GM18861 (cell line): ENCODE measurements at regions not wholly inside any gene's neighbourhood (a gene's known extent, or its start where the extent isn't known, plus 50 kb on each side); places are given as distances from the start of the nearest gene placed in this dataset.

Source experiments
- ATAC-seq: cut with Tn5 transposase; IDR thresholded peaks from one replicate; pipeline ENCODE4 v1.9.1; 2021; ENCODE audit not compliant: unreplicated experiment

DNA sequence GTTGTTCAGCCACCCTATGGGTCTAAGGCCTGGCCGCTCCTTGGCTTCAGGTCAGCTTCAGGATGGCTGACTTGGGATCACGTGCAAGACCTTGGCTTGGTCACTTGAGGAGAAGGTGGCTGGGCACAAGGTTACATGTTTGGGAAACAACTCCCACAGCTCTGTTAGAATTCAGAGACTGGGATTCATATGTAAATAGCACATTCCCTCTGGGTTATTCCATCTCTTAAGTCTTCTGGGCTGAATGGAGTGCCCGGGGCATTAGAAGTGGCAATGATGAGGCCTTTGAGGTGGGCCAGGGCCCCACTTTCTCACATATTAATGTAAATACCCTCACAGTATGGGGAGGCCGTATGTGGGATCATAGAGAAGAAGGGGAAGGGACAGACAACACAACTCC is 150.9 kb downstream of the EFNB2 start:
- no peak for ATAC-seq

GRCh38 chr13:106383791-106384190 is 151.7 kb downstream of the EFNB2 start:
- no peak for ATAC-seq

DNA sequence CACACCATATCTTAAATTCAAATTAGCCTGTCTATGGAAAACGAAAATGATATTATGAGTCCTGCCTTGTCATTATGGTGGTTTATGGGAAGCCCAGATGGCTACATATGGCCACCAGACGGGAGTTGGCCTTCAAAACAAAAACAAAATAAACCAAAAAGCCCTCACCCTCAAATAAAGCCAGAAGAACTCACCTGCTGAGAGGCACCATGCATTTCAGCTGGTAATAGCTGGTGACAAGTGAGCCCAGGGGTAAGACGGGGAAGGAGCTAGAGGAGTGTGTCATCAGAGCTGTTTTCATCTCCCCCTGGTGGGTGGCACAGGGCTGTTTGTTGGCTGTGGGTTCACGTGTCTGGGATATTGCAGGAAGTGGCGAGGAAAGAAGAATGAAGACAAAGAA is 152.9 kb downstream of the EFNB2 start:
- no peak for ATAC-seq

DNA sequence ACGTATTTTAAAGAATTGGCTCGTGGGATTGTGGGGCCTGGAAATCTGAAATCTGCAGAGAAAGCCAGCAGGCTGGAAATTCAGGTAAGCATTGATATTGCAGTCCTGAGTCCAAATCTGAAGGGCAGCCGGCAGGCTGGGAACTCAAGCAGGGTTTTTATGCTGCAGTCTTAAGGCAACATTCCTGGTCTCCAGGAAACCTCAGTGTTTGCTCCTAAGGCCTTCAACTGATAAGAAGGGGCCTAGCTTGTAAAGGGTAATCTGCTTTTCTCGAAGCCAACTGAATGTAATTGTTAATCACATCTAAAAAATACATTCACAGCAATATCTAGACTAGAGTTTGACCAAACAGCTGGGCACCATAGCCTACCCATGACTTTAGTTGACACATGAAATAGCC is 154.4 kb downstream of the EFNB2 start:
- no peak for ATAC-seq

- ATAC-seq = no peak
Measured at GRCh38 chr13:106377931-106378662, 157.4 kb downstream of the EFNB2 start.

GRCh38 chr13:106377341-106377740 is 158.1 kb downstream of the EFNB2 start:
- ATAC-seq = no peak

GRCh38 chr13:106376401-106377112 is 158.9 kb downstream of the EFNB2 start:
- ATAC-seq = no peak

DNA sequence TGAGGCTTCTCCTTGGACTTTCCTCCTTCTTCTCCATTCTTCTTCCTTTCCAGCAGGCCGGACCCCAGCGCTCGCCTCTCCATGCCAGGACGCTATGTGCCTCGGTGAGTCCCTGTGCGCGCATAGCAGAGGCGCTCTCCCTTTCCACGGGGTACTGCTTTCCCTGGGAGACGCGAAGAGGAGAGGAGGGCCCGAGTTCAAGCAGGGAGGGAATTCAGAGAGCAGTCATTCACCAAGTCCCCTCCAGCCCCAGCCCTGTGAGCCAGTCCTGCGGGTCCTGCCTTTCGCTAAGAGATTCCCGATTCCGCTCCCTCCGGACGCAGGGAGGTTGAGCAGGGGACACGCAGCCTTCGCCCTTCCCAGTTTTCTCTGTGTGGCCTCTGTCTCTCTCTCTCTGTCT is 160.4 kb downstream of the EFNB2 start:
- ATAC-seq = no peak

GRCh38 chr13:106374631-106375030 is 160.8 kb downstream of the EFNB2 start:
- ATAC-seq = no peak

- peak; percentile 50 for ATAC-seq
Measured at GRCh38 chr13:106373989-106374572, 161.4 kb downstream of the EFNB2 start.

DNA sequence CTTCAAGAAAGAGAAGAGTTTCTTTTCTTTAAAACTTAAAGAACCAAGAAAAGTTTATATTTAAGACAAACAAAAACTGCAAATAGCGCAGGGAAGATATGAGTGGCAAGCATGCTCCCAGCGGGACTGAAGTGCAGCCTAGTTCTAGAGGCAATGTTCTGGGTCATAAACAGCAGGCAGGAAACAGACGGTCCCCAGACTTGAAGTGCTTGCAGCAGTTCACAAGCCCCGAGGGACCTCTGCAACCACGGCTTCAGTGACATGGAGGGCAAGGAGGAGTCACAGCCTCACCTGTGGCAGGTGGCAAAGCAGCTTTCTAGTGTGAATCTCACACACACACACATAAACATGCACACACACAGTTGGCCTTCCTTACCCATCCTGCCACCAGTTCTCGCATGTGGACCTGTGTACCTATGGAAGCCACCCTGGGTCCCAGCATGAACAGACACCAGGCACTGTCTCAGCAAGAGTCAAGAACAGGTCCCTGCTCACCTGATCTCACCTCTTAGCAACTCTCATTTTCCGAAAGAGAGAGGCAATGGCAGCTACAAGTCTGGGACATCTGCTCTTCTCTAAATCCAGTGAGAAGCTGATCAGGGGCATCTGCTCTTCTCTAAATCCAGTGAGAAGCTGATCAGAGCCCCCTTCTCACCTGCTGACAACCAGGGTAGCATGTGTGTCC is 162.0 kb downstream of the EFNB2 start:
- peak; percentile 84 for ATAC-seq

DNA sequence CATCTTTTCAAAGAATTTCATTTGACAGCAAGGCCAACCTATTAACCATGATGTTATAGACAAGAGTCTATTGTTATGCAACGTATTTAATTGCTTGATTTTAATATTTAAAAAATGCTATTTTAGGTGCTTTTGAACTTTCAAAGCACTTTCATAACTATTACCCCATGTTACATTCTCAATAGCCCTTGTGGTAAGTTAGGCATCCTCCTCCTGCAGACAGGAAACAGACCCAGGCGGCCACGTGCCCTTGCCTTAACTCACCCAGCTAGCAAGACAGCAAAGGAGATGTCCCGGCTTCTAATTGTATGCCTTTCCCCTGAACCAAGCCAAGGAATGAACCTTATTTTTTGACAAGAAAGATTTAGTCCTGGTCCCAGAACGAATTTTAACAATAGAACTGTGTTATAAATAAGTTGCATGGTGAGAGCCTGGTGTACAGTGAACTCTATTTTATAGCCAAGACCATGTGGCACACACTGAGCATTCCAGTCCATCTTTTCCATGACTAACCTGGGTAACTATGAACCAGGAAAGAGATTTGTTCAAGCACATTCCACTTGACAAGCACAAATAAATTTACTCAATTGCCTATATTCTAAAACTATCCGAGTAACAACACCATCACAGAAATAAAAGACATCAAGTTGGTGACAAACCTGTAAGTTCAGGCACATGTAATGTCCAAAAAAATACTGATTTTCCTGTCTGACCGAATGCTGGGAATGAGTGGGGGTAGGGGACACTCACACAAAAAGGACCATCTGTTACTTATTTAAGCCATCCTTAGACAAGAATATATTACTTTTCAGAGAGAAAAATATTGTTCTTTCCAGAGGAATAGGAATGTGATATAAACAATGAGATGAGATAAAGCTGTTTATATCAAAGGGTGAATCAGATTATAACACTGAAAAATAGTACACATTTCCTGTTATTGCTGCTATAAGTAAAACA is 163.0 kb downstream of the EFNB2 start:
- ATAC-seq = peak; percentile 52

GRCh38 chr13:106371024-106371423 is 164.4 kb downstream of the EFNB2 start:
- no peak for ATAC-seq

DNA sequence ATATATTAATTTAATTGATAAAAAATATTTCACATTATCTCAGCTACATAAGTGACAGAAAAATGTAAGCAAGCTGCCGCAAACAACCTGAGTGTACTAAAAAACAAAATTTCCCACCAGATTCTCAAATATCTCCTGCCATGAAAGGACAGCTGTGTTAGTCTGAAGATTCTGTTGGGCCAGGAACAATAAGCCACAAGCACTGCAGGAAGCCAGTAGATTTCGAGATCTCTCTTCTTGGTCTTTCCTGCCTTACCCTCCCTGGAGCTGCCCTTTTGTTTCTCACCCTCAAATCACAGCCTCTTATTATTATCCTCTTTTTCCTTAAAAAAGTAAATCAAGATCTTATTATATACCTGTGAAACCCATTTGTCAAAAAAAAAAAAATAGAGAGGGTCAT is 165.6 kb downstream of the EFNB2 start:
- ATAC-seq = no peak

DNA sequence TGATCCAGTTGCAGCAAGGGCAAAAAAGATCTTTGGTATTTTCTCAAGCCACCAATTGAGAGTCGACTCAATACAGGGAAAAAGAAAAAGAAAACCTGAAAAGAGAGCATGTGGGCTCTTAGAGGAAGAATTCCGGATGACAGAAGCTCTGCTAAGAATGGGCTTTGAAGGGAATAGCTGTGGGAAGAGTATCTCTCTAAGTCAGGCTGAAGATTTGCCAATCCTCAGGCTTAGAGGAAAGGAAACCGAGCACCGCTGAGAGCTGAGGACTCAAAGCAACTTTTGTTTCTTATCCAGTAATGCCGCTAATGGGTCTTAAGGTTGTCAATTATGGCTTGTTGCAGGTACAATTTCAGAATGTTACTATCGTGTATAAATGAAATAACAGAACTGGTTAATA is 166.4 kb downstream of the EFNB2 start:
- ATAC-seq = no peak

- no peak for ATAC-seq
Measured at GRCh38 chr13:106367361-106367971, 168.0 kb downstream of the EFNB2 start.

- no peak for ATAC-seq
Measured at GRCh38 chr13:106362707-106363106, 172.8 kb downstream of the EFNB2 start.

- no peak for ATAC-seq
Measured at GRCh38 chr13:106361621-106362020, 173.8 kb downstream of the EFNB2 start.

DNA sequence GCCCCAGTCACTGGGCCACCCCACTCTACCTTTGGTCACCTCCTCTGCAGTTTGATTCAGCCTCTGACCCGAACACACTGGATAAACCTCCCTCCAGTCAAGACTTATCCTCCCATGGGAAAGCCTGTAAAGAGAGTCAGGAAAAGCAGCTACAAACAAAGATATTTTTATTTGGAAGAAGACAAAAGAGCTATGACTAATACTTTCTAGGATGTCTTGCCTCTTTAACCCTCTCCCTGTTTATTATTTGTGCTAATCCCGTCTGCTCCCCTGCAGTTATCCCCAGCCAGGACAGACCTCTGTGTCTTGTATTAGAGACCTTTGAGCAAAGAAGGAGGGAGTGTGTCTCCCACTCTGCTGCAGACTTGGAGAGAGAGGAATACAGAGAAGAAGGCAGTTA is 178.3 kb downstream of the EFNB2 start:
- ATAC-seq = no peak

DNA sequence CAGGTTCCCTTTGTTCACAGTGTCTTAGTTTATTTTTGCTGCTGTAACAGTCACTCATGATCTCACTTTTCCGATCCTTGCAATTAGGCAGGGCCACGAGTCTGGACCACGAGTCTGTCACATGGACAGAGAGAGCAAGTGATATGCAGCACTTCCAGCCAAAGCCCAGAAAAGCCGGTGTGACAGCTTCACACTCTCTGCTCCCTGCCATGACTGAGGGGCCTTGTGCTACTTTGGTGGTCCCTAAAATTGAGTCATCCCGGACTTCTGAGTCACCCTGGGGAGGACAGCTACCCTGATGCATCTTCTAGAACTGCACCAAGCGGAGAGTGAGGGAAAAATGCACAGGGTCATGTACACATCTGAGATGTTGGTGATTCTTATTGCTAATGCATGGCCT is 179.6 kb downstream of the EFNB2 start:
- no peak for ATAC-seq
